ENCODE measurements at regions not wholly inside any gene's neighbourhood (a gene's known extent, or its start where the extent isn't known, plus 50 kb on each side); places are given as distances from the start of the nearest gene placed in this dataset.

DNA sequence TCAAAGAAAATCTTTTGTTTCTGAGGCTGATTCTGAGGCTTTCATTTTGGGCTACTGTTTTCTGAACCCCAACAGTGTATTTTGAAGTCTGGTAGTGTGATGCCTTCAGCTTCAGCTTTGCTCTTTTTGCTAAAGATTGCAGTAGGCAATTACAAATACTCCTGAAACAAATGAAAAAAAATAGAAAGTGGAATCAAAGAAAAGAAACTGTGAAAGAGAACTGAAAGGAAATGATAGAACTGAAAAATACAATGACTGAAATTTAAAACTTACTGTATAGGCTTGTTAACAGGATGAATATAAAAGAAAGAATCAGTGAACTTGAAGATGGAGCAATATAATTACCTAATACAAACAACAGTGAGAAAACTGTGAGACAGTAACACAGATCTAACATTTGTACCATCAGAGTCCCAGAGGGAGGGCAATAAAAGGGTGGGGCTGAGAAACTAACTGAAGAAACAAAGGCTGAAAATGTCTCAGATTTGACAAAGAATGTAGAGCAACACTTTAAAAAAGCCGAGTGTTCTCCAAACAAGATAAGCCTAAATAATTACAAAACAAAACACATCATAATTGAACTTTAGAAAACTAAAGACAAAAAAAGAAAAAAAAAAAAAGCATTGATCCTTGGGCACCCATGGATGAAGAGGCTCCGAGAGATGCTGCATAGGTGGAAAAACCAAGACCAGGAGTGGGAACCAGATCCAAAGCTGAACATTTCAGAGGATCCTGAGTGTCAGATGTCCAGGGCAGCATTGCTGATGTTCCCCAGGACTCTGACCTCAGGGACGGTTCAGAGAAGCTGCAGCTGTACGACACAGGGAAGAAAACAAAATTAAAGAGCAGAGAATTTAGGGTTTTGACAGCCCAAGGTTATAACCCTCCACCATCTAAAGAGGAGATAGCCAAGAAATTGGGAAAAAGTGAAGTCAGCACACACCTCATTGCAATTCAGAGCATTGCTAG, 223.2 kb upstream of the IGFBP3 start:
- no peak overlapping the region for H3K4me3 ChIP-seq (ENCODE audit: severe bottlenecking)
- no peaks in the 10 kb centered on the region for H3K9me3 ChIP-seq (ENCODE audit: severe bottlenecking)
- peak overlapping the region; percentile 90 for H3K27ac ChIP-seq (ENCODE audit: poor library complexity, severe bottlenecking)
- no peaks in the 10 kb centered on the region for H3K36me3 ChIP-seq (ENCODE audit: low read depth)
- ATAC-seq (ENCODE audit: low read depth) (no peak), DNase-seq (ENCODE audit: low spot score) (no peak)
- TF ChIP-seq, protein P1, sequence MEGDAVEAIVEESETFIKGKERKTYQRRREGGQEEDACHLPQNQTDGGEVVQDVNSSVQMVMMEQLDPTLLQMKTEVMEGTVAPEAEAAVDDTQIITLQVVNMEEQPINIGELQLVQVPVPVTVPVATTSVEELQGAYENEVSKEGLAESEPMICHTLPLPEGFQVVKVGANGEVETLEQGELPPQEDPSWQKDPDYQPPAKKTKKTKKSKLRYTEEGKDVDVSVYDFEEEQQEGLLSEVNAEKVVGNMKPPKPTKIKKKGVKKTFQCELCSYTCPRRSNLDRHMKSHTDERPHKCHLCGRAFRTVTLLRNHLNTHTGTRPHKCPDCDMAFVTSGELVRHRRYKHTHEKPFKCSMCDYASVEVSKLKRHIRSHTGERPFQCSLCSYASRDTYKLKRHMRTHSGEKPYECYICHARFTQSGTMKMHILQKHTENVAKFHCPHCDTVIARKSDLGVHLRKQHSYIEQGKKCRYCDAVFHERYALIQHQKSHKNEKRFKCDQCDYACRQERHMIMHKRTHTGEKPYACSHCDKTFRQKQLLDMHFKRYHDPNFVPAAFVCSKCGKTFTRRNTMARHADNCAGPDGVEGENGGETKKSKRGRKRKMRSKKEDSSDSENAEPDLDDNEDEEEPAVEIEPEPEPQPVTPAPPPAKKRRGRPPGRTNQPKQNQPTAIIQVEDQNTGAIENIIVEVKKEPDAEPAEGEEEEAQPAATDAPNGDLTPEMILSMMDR (IDR thresholded peaks at IDR 0.05; ENCODE audit: poor library complexity, severe bottlenecking): no peak
- H3K27me3 ChIP-seq (ENCODE audit: insufficient read depth, poor library complexity, severe bottlenecking): no peaks in the 10 kb centered on the region
- peaks cover 31% of the 10 kb centered on the region for H3K4me1 ChIP-seq (ENCODE audit: insufficient read depth, poor library complexity, severe bottlenecking)

DNA sequence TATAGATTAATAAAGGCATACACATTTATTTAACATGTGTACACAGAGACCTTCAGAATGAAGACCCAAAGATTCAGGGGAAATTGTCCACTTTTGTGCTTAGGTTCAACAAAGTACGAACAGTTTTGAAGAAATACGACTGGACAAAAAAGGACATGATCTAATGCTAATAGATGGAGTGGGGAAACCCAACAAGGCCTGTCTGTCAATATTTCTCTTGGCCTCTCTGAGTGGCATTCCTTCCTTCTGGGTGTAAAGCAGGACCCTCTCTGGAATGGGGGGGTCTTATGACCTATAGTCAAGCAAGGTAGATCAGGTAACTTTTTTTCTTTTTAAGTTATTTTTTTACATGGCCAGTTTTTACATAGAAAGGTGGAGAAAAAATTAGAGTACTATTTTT, 222.3 kb upstream of the IGFBP3 start:
- H3K9me3 ChIP-seq (ENCODE audit: severe bottlenecking): no peaks in the 10 kb centered on the region
- ATAC-seq (ENCODE audit: low read depth) (no peak), DNase-seq (ENCODE audit: low spot score) (no peak)
- H3K27me3 ChIP-seq (ENCODE audit: insufficient read depth, poor library complexity, severe bottlenecking): no peaks in the 10 kb centered on the region
- H3K4me3 ChIP-seq (ENCODE audit: severe bottlenecking): no peak overlapping the region
- H3K4me1 ChIP-seq (ENCODE audit: insufficient read depth, poor library complexity, severe bottlenecking): peaks cover 38% of the 10 kb centered on the region
- H3K27ac ChIP-seq (ENCODE audit: poor library complexity, severe bottlenecking): peak overlapping the region; percentile 90
- TF ChIP-seq, protein P1 (IDR thresholded peaks at IDR 0.05; ENCODE audit: poor library complexity, severe bottlenecking): no peak
- H3K36me3 ChIP-seq (ENCODE audit: low read depth): peaks cover 3% of the 10 kb centered on the region; the same call in 1 of the 2 replicates

DNA sequence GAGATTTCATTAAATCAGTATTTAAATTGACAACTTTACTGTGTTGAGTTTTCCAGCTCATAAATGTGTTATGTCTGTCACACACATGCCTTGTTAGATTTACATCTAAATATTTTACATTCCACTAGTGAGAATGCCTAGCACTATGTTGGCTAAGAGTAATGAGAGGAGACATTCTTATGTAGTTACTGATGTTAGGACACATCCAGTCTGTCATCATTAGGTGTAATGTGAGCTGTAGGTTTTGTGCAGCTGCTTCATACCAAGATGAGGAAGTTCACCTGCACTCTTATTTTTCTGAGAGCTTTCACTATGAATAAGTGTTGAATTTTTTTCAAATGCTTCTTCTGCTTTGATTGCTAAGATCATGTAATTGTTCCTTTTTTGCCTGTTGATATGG, 218.0 kb upstream of the IGFBP3 start:
- Histone ChIP-seq H3K36me3 (ENCODE audit: low read depth) (peaks cover 5% of the 10 kb centered on the region; the same call in 1 of the 2 replicates), H3K27ac (ENCODE audit: poor library complexity, severe bottlenecking) (peak overlapping the region; percentile 67), H3K9me3 (ENCODE audit: severe bottlenecking) (no peaks in the 10 kb centered on the region), H3K4me3 (ENCODE audit: severe bottlenecking) (no peak overlapping the region), H3K27me3 (ENCODE audit: insufficient read depth, poor library complexity, severe bottlenecking) (no peaks in the 10 kb centered on the region), H3K4me1 (ENCODE audit: insufficient read depth, poor library complexity, severe bottlenecking) (peaks cover 13% of the 10 kb centered on the region)
- DNase-seq (ENCODE audit: low spot score) (no peak), ATAC-seq (ENCODE audit: low read depth) (peak; percentile 100)
- TF ChIP-seq, protein P1 (IDR thresholded peaks at IDR 0.05; ENCODE audit: poor library complexity, severe bottlenecking): no peak

DNA sequence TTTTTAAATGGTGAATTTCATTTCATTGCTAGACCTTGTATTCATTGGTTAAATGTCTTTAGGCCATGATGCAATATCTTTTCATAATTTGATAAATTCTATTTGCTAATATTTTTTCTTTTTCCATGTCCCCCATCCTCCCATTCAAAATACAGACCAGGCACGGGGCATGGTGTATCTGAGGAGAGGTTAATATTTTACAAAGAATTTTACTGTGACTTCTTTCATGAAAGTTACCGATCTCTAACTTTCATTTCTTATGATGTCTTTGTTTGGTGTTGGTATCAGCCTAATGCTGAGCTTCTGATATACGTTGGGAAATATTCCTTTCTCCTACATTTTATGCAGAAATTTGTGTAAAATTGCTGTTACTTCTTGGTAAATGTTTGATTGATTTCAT, 216.7 kb upstream of the IGFBP3 start:
- peak overlapping the region; percentile 67 for H3K27ac ChIP-seq (ENCODE audit: poor library complexity, severe bottlenecking)
- H3K4me3 ChIP-seq (ENCODE audit: severe bottlenecking): no peak overlapping the region
- no peaks in the 10 kb centered on the region for H3K9me3 ChIP-seq (ENCODE audit: severe bottlenecking)
- ATAC-seq (ENCODE audit: low read depth): no peak
- H3K27me3 ChIP-seq (ENCODE audit: insufficient read depth, poor library complexity, severe bottlenecking): no peaks in the 10 kb centered on the region
- no peak for DNase-seq (ENCODE audit: low spot score)
- peaks cover 5% of the 10 kb centered on the region; the same call in 1 of the 2 replicates for H3K36me3 ChIP-seq (ENCODE audit: low read depth)
- peaks cover 13% of the 10 kb centered on the region for H3K4me1 ChIP-seq (ENCODE audit: insufficient read depth, poor library complexity, severe bottlenecking)
- TF ChIP-seq, protein P1 (IDR thresholded peaks at IDR 0.05; ENCODE audit: poor library complexity, severe bottlenecking): no peak

DNA sequence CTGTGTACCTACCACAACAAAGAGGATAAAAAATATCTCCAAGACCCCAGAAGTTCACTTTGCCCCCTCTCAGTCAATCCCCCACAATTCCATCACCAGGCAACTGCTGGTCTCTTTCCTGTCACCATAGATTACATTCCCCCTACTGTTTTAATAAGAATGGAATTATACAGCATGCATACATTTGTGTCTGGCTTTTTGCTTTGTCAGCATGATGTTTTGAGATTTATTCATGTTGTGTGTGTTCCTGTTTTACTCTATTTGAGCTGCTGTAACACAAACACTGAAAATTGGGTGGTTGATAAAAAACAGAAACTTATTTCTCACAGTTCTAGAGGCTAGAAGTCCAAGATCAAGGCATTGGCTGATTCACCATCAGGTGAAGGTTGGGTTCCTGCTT, 214.5 kb upstream of the IGFBP3 start:
- Histone ChIP-seq H3K27ac (ENCODE audit: poor library complexity, severe bottlenecking) (no peak overlapping the region), H3K27me3 (ENCODE audit: insufficient read depth, poor library complexity, severe bottlenecking) (no peaks in the 10 kb centered on the region), H3K4me3 (ENCODE audit: severe bottlenecking) (no peak overlapping the region), H3K36me3 (ENCODE audit: low read depth) (peaks cover 5% of the 10 kb centered on the region; the same call in 1 of the 2 replicates), H3K9me3 (ENCODE audit: severe bottlenecking) (no peaks in the 10 kb centered on the region), H3K4me1 (ENCODE audit: insufficient read depth, poor library complexity, severe bottlenecking) (peaks cover 13% of the 10 kb centered on the region)
- DNase-seq (ENCODE audit: low spot score) (no peak), ATAC-seq (ENCODE audit: low read depth) (no peak)
- TF ChIP-seq, protein P1 (IDR thresholded peaks at IDR 0.05; ENCODE audit: poor library complexity, severe bottlenecking): no peak
